ENCODE measurements at regions not wholly inside any gene's neighbourhood (a gene's known extent, or its start where the extent isn't known, plus 50 kb on each side); places are given as distances from the start of the nearest gene placed in this dataset.

GRCh38 chr2:84280873-84281272, 178.2 kb downstream of the SUCLG1 start:
- H3K79me2 ChIP-seq (ENCODE audit: control insufficient read depth, insufficient read depth, low read length), result no peaks in the 10 kb centered on the region
- no peak overlapping the region for H3K9ac ChIP-seq (ENCODE audit: insufficient read depth, low read length)
- H4K20me1 ChIP-seq (ENCODE audit: control insufficient read depth, extremely low read depth, insufficient read depth, low read length), result no peaks in the 10 kb centered on the region
- no peaks in the 10 kb centered on the region for H3K27me3 ChIP-seq (ENCODE audit: control insufficient read depth, insufficient read depth, low read length)
- TF ChIP-seq CTCF (conservative IDR thresholded peaks at IDR 0.05 in 1 of 2, IDR thresholded peaks at IDR 0.05 in 1 of 2; ENCODE audit: low read depth in 1 of 2, low read length in 2 of 2), result no peak
- TF ChIP-seq EZH2 (IDR thresholded peaks at IDR 0.05; ENCODE audit: low read length, missing control alignments), result no peak
- no peak overlapping the region for H3K4me2 ChIP-seq (ENCODE audit: extremely low read depth, insufficient read depth, low read length)
- H3K27ac ChIP-seq (ENCODE audit: insufficient read depth, low read length), result no peak overlapping the region
- no peak overlapping the region for H3K4me3 ChIP-seq (replicated peaks in 1 of 4; ENCODE audit: control extremely low read depth in 1 of 4, insufficient read depth in 1 of 4, low read depth in 3 of 4, low read length in 4 of 4)
- H2AFZ ChIP-seq (ENCODE audit: low read length), result no peak overlapping the region
- no peak for DNase-seq (ENCODE audit: low read depth in 2 of 2)
- no peaks in the 10 kb centered on the region for H3K4me1 ChIP-seq (ENCODE audit: control insufficient read depth, extremely low read depth, insufficient read depth, low read length)
- H3K36me3 ChIP-seq (ENCODE audit: control insufficient read depth, insufficient read depth, low read length), result no peaks in the 10 kb centered on the region
- H3K9me3 ChIP-seq (ENCODE audit: control insufficient read depth, insufficient read depth, low read depth, low read length), result no peaks in the 10 kb centered on the region

- Histone ChIP-seq H3K4me2 (ENCODE audit: extremely low read depth, insufficient read depth, low read length) (no peak overlapping the region), H3K27me3 (ENCODE audit: control insufficient read depth, insufficient read depth, low read length) (no peaks in the 10 kb centered on the region), H3K36me3 (ENCODE audit: control insufficient read depth, insufficient read depth, low read length) (no peaks in the 10 kb centered on the region), H3K4me3 (replicated peaks in 1 of 4; ENCODE audit: control extremely low read depth in 1 of 4, insufficient read depth in 1 of 4, low read depth in 3 of 4, low read length in 4 of 4) (no peak overlapping the region), H3K9ac (ENCODE audit: insufficient read depth, low read length) (no peak overlapping the region), H3K9me3 (ENCODE audit: control insufficient read depth, insufficient read depth, low read depth, low read length) (no peaks in the 10 kb centered on the region), H3K4me1 (ENCODE audit: control insufficient read depth, extremely low read depth, insufficient read depth, low read length) (no peaks in the 10 kb centered on the region), H3K27ac (ENCODE audit: insufficient read depth, low read length) (no peak overlapping the region), H3K79me2 (ENCODE audit: control insufficient read depth, insufficient read depth, low read length) (no peaks in the 10 kb centered on the region), H4K20me1 (ENCODE audit: control insufficient read depth, extremely low read depth, insufficient read depth, low read length) (no peaks in the 10 kb centered on the region), H2AFZ (ENCODE audit: low read length) (no peak overlapping the region)
- no peak for DNase-seq (ENCODE audit: low read depth in 2 of 2)
- TF ChIP-seq CTCF (conservative IDR thresholded peaks at IDR 0.05 in 1 of 2, IDR thresholded peaks at IDR 0.05 in 1 of 2; ENCODE audit: low read depth in 1 of 2, low read length in 2 of 2), result no peak
- no peak for TF ChIP-seq EZH2 (IDR thresholded peaks at IDR 0.05; ENCODE audit: low read length, missing control alignments)
Measured at GRCh38 chr2:84278386-84278785, 180.7 kb downstream of the SUCLG1 start.

- DNase-seq (ENCODE audit: low read depth in 2 of 2), result no peak
- Histone ChIP-seq H3K4me3 (replicated peaks in 1 of 4; ENCODE audit: control extremely low read depth in 1 of 4, insufficient read depth in 1 of 4, low read depth in 3 of 4, low read length in 4 of 4) (no peak overlapping the region), H3K79me2 (ENCODE audit: control insufficient read depth, insufficient read depth, low read length) (no peaks in the 10 kb centered on the region), H3K27me3 (ENCODE audit: control insufficient read depth, insufficient read depth, low read length) (no peaks in the 10 kb centered on the region), H3K9ac (ENCODE audit: insufficient read depth, low read length) (no peak overlapping the region), H3K27ac (ENCODE audit: insufficient read depth, low read length) (no peak overlapping the region), H3K9me3 (ENCODE audit: control insufficient read depth, insufficient read depth, low read depth, low read length) (no peaks in the 10 kb centered on the region), H2AFZ (ENCODE audit: low read length) (no peak overlapping the region), H3K36me3 (ENCODE audit: control insufficient read depth, insufficient read depth, low read length) (no peaks in the 10 kb centered on the region), H4K20me1 (ENCODE audit: control insufficient read depth, extremely low read depth, insufficient read depth, low read length) (no peaks in the 10 kb centered on the region), H3K4me2 (ENCODE audit: extremely low read depth, insufficient read depth, low read length) (no peak overlapping the region), H3K4me1 (ENCODE audit: control insufficient read depth, extremely low read depth, insufficient read depth, low read length) (no peaks in the 10 kb centered on the region)
- TF ChIP-seq CTCF (conservative IDR thresholded peaks at IDR 0.05 in 1 of 2, IDR thresholded peaks at IDR 0.05 in 1 of 2; ENCODE audit: low read depth in 1 of 2, low read length in 2 of 2) (no peak), EZH2 (IDR thresholded peaks at IDR 0.05; ENCODE audit: low read length, missing control alignments) (no peak)
Measured at GRCh38 chr2:84276590-84277255, 182.4 kb downstream of the SUCLG1 start.

All from fibroblast of lung (primary cell).